IMR-90 (cell line): ENCODE measurements at regions not wholly inside any gene's neighbourhood (a gene's known extent, or its start where the extent isn't known, plus 50 kb on each side); places are given as distances from the start of the nearest gene placed in this dataset.
"Not testable (repeated sequence)": the region's sequence is repeated elsewhere in the genome, so short reads cannot be mapped to it uniquely, and the experiment has no call there.

Source experiments
- ATAC-seq: fragments of 200-7000 bp; cut with Tn5 transposase; 2 replicates; pipeline ENCODE4 v1.9.1; 2020; ENCODE audit warnings: low read depth, mild to moderate bottlenecking, moderate library complexity
- BruUV-seq: library from RNA; stranded (reverse); fragments of 400-500 nt; replicated peaks from 2 replicates; lab custom pipeline; 2021; lab: Mats Ljungman, UMichigan
- CTCF ChIA-PET: fragments of 300-600 bp; formaldehyde crosslinking; extraction: SDS; loops from one replicate; lab custom pipeline; 2021; ENCODE audit warnings: antibody characterized with exemption; lab: Yijun Ruan, JAX
- POLR2A ChIA-PET: fragments of 300-600 bp; sonication (Branson Sonifier 250); formaldehyde crosslinking; loops from one replicate; lab custom pipeline; 2022; ENCODE audit warnings: antibody characterized with exemption; ENCODE audit not compliant: unreplicated experiment; lab: Charles Lee
- DNase-seq: peaks from one replicate; pipeline ENCODE4 v3.0.0; 2013
- H2AFZ ChIP-seq: replicated peaks from 2 replicates; pipeline ENCODE3; 2013; ENCODE audit warnings: low read length, mild to moderate bottlenecking; ENCODE audit not compliant: poor library complexity
- H2AK5ac ChIP-seq: 2 replicates; pipeline ENCODE4 v1.6.1; 2013; ENCODE audit warnings: low read depth, low read length, inconsistent platforms
- H2AK9ac ChIP-seq: replicated peaks from 2 replicates; pipeline ENCODE3; 2013; ENCODE audit warnings: mild to moderate bottlenecking, low read depth, low read length, moderate library complexity; ENCODE audit not compliant: poor library complexity
- H2BK120ac ChIP-seq: 2 replicates; pipeline ENCODE4 v1.6.1; 2013; ENCODE audit warnings: low read depth, low read length, inconsistent platforms
- H2BK15ac ChIP-seq: 3 replicates; pipeline ENCODE4 v1.6.1; 2013; ENCODE audit warnings: low read depth, low read length, inconsistent platforms
- H2BK20ac ChIP-seq: 2 replicates; pipeline ENCODE4 v1.6.1; 2013; ENCODE audit warnings: low read depth, mild to moderate bottlenecking, inconsistent platforms, low read length, moderate library complexity
- H2BK5ac ChIP-seq: 2 replicates; pipeline ENCODE4 v1.6.1; 2013; ENCODE audit warnings: mild to moderate bottlenecking, low read depth, low read length, inconsistent platforms; ENCODE audit not compliant: poor library complexity, severe bottlenecking
- H3K14ac ChIP-seq: replicated peaks from 2 replicates; pipeline ENCODE4 v1.6.1; 2013; ENCODE audit warnings: low read depth, low read length, inconsistent platforms
- H3K18ac ChIP-seq: 2 replicates; pipeline ENCODE4 v1.6.1; 2013; ENCODE audit warnings: low read depth, low read length, control low read depth
- H3K23ac ChIP-seq: 2 replicates; pipeline ENCODE4 v1.6.1; 2013; ENCODE audit warnings: low read depth, low read length, inconsistent platforms
- H3K27ac ChIP-seq: 2 replicates; pipeline ENCODE4 v1.5.1; 2013; ENCODE audit warnings: mild to moderate bottlenecking, control low read depth, low read length; ENCODE audit not compliant: insufficient read depth
- H3K27me3 ChIP-seq: 2 replicates; pipeline ENCODE4 v1.6.1; 2013; ENCODE audit warnings: low read length; ENCODE audit not compliant: control insufficient read depth, insufficient read depth
- H3K36me3 ChIP-seq: 2 replicates; pipeline ENCODE4 v1.6.1; 2013; ENCODE audit warnings: low read length, mixed read lengths; ENCODE audit not compliant: control insufficient read depth, insufficient read depth
- H3K4ac ChIP-seq: 2 replicates; pipeline ENCODE4 v1.6.1; 2013; ENCODE audit warnings: low read depth, low read length, inconsistent platforms
- H3K4me1 ChIP-seq: 2 replicates; pipeline ENCODE4 v1.6.1; 2013; ENCODE audit warnings: low read length, mixed read lengths; ENCODE audit not compliant: control insufficient read depth, insufficient read depth
- H3K4me2 ChIP-seq: 2 replicates; pipeline ENCODE4 v1.6.1; 2013; ENCODE audit warnings: low read depth, mild to moderate bottlenecking, control low read depth, low read length, moderate library complexity
- H3K4me3 ChIP-seq: 2 replicates; pipeline ENCODE4 v1.5.1; 2013; ENCODE audit warnings: low read depth, mild to moderate bottlenecking, control low read depth, low read length, moderate library complexity; ENCODE audit not compliant: insufficient read depth
- H3K56ac ChIP-seq: 2 replicates; pipeline ENCODE4 v1.6.1; 2013; ENCODE audit warnings: low read length, inconsistent platforms; ENCODE audit not compliant: insufficient read depth; ENCODE audit errors: extremely low read depth
- H3K79me1 ChIP-seq, 2 experiments: 2 replicates each; pipeline ENCODE4 v1.6.1; 2013; ENCODE audit warnings: low read length in 2 of 2, inconsistent platforms in 1 of 2, low read depth in 1 of 2
- H3K9ac ChIP-seq: 2 replicates; pipeline ENCODE4 v1.6.1; 2013; ENCODE audit warnings: low read depth, low read length, control low read depth
- H3K9me1 ChIP-seq: 2 replicates; pipeline ENCODE4 v1.6.1; 2013; ENCODE audit warnings: low read length, inconsistent platforms; ENCODE audit not compliant: insufficient read depth
- H3K9me3 ChIP-seq: 2 replicates; pipeline ENCODE4 v1.6.1; 2013; ENCODE audit warnings: low read length; ENCODE audit not compliant: control insufficient read depth, insufficient read depth
- H4K20me1 ChIP-seq: 2 replicates; pipeline ENCODE4 v1.6.1; 2013; ENCODE audit warnings: low read length, inconsistent platforms; ENCODE audit not compliant: insufficient read depth
- H4K5ac ChIP-seq: 2 replicates; pipeline ENCODE4 v1.6.1; 2013; ENCODE audit warnings: mild to moderate bottlenecking, low read depth, low read length, control low read depth
- H4K8ac ChIP-seq, 2 experiments: 2 replicates each; pipeline ENCODE4 v1.6.1; 2013; ENCODE audit warnings: low read depth in 2 of 2, low read length in 2 of 2, control low read depth in 1 of 2, inconsistent platforms in 1 of 2
- H4K91ac ChIP-seq: 2 replicates; pipeline ENCODE4 v1.6.1; 2013; ENCODE audit warnings: low read depth, low read length, inconsistent platforms; ENCODE audit not compliant: insufficient read depth
- WGBS, 2 experiments: methylation state at CpG; one replicate each; pipeline versions ENCODE4 v1.1.5 to v1.1.7; 2013; ENCODE audit warnings: missing lambda C conversion rate in 2 of 2; ENCODE audit not compliant: insufficient read length in 1 of 2; ENCODE audit errors: extremely low coverage in 2 of 2; 5-methylcytosine and 5-hydroxymethylcytosine counted together
- dilution Hi-C: fragments of 300-500 bp; cut with HindIII; formaldehyde crosslinking; loops from one replicate; pipeline ENCODE4 v1.14.3; 2018; ENCODE audit warnings: low sequenced_read_pairs; ENCODE audit not compliant: unreplicated experiment
- in situ Hi-C: fragments of 300-500 bp; cut with MboI; formaldehyde crosslinking; loops from 3 replicates; pipeline ENCODE4 v1.14.3; 2019; ENCODE audit warnings: low sequenced_read_pairs, inconsistent platforms, mixed read lengths
- intact Hi-C: fragments of 100-400 bp; cut with micrococcal nuclease; formaldehyde crosslinking; loops from 2 replicates; pipeline ENCODE4 v1.10.0; 2022

DNA sequence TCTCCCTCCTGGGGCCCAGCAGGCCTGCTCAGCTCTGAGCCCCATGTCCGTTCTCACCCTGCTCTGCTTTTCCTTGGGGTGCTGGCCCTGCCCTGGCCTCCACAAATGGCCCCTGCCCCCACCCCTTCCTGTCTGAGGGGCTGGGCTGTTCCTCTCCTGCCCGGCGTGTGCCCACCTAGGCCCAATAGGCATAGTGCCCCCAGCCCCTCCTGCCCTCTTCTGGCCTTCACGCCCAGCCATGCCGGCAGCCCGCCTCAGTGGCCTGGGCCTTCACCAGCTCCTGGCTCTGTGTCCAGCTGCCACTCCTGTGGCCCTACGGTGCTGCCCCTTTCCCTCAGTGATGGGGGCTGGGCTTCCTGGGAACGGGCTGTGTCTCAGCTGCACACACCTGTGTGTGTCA is 125.9 kb downstream of the TMEM121 start:
- H2BK5ac ChIP-seq, dilution Hi-C loops, H3K14ac ChIP-seq, ATAC-seq, H3K9me1 ChIP-seq, H4K20me1 ChIP-seq, DNase-seq, BruUV-seq, H3K4ac ChIP-seq, H2BK120ac ChIP-seq, H3K4me3 ChIP-seq, H4K91ac ChIP-seq, H2AK5ac ChIP-seq, H2AFZ ChIP-seq, CTCF ChIA-PET, H3K56ac ChIP-seq, H3K36me3 ChIP-seq, H2BK15ac ChIP-seq, H4K5ac ChIP-seq, H3K27ac ChIP-seq, H3K9ac ChIP-seq, H3K4me1 ChIP-seq, H3K4me2 ChIP-seq, POLR2A ChIA-PET, H2BK20ac ChIP-seq, intact Hi-C loops, in situ Hi-C loops, H4K8ac ChIP-seq, H2AK9ac ChIP-seq, H3K27me3 ChIP-seq, H3K23ac ChIP-seq, H3K79me1 ChIP-seq, H3K18ac ChIP-seq: not testable (repeated sequence)
- no CpG with 5 or more reads among the region's 8 CpGs for WGBS, 2 experiments
- H3K9me3 ChIP-seq: peaks cover 15% of the 10 kb centered on the region

DNA sequence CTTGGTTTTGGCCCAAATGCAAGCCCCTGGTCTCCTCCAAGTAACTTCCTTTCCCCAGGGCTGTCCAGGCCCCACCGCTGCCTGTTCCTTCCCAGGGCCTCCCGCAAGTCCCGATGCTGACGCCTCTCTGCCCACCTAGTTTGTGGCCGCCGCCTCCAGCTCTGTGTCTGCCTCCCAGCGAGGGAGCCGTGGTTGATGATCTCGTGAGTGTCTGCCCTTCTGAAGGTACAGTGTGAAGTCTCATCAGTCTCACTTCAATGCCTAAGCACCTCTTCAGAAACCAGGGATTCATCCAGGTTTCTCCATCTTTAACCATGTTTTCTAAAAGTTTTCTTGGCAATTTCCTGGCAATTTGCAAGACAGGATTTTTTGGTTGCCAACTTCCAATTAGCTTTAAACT is 127.5 kb downstream of the TMEM121 start:
- WGBS, 2 experiments: no CpG with 5 or more reads among the region's 9 CpGs
- CTCF ChIA-PET, H3K18ac ChIP-seq: not testable (repeated sequence)

More for the DNA sequence above, 127.5 kb downstream of the TMEM121 start:
- H3K9ac ChIP-seq, H4K20me1 ChIP-seq, H3K4me1 ChIP-seq, H2AK5ac ChIP-seq, H3K4ac ChIP-seq, H3K14ac ChIP-seq, BruUV-seq, H3K4me3 ChIP-seq, H3K27ac ChIP-seq, dilution Hi-C loops, H2AFZ ChIP-seq, H3K36me3 ChIP-seq, H4K5ac ChIP-seq, H2BK15ac ChIP-seq, intact Hi-C loops, DNase-seq, ATAC-seq, H2BK20ac ChIP-seq, H3K27me3 ChIP-seq, POLR2A ChIA-PET, H3K23ac ChIP-seq, H3K56ac ChIP-seq, H3K9me1 ChIP-seq, H2AK9ac ChIP-seq, H4K91ac ChIP-seq, H2BK120ac ChIP-seq, H2BK5ac ChIP-seq, H3K79me1 ChIP-seq, H4K8ac ChIP-seq, H3K9me3 ChIP-seq, H3K4me2 ChIP-seq, in situ Hi-C loops: not testable (repeated sequence)
